ENCODE measurements at regions not wholly inside any gene's neighbourhood (a gene's known extent, or its start where the extent isn't known, plus 50 kb on each side); places are given as distances from the start of the nearest gene placed in this dataset.

- no peak overlapping the region for H3K27ac ChIP-seq
- DNase-seq, result no peak
- TF ChIP-seq POLR2A (IDR thresholded peaks at IDR 0.05) (no peak), CTCF (IDR thresholded peaks at IDR 0.05) (no peak)
- intact Hi-C loops (cut with DNase I), result no loop called here
- WGBS, 4 donors, result 73 to 79% (median 74%) methylated on average over 8 of the region's 8 CpGs
- H3K4me3 ChIP-seq, result no peak overlapping the region
- no peaks in the 10 kb centered on the region for H3K9me3 ChIP-seq (replicated peaks in 1 of 3)
- H3K27me3 ChIP-seq, result no peaks in the 10 kb centered on the region
- no peaks in the 10 kb centered on the region for H3K36me3 ChIP-seq (replicated peaks in 1 of 2)
- H3K4me1 ChIP-seq (replicated peaks in 1 of 2), result peaks cover 0 to 16% of the 10 kb centered on the region in 2 donors
Observed at GRCh38 chr3:117914540-117915100, 1120.0 kb downstream of the IGSF11 start.

GRCh38 chr3:117916839-117917238 is 1117.8 kb downstream of the IGSF11 start:
- Histone ChIP-seq H3K27me3 (no peaks in the 10 kb centered on the region), H3K27ac (no peak overlapping the region), H3K36me3 (replicated peaks in 1 of 2) (no peaks in the 10 kb centered on the region), H3K4me1 (replicated peaks in 1 of 2) (peaks cover 0 to 9% of the 10 kb centered on the region in 2 donors), H3K9me3 (replicated peaks in 1 of 3) (no peaks in the 10 kb centered on the region), H3K4me3 (no peak overlapping the region)
- intact Hi-C loops (cut with DNase I), result no loop called here
- 91 to 95% (median 94%) methylated on average over 2 of the region's 2 CpGs for WGBS, 4 donors
- TF ChIP-seq CTCF (IDR thresholded peaks at IDR 0.05) (no peak), POLR2A (IDR thresholded peaks at IDR 0.05) (no peak)
- DNase-seq, result no peak

GRCh38 chr3:117919621-117920020 is 1115.0 kb downstream of the IGSF11 start:
- WGBS, 4 donors, result 72 to 88% (median 79%) methylated on average over 1 of the region's 1 CpG
- intact Hi-C loops (cut with DNase I), result no loop called here

GRCh38 chr3:117920253-117920898 is 1114.3 kb downstream of the IGSF11 start:
- H3K27ac ChIP-seq, result no peak overlapping the region

More at GRCh38 chr3:117919621-117920020, 1115.0 kb downstream of the IGSF11 start:
- no peak overlapping the region for H3K27ac ChIP-seq
- H3K27me3 ChIP-seq, result no peaks in the 10 kb centered on the region
- no peak for DNase-seq
- peaks cover 0 to 8% of the 10 kb centered on the region in 2 donors for H3K4me1 ChIP-seq (replicated peaks in 1 of 2)
- no peak overlapping the region for H3K4me3 ChIP-seq
- H3K36me3 ChIP-seq (replicated peaks in 1 of 2), result no peaks in the 10 kb centered on the region
- H3K9me3 ChIP-seq (replicated peaks in 1 of 3), result no peaks in the 10 kb centered on the region
- TF ChIP-seq POLR2A (IDR thresholded peaks at IDR 0.05) (no peak), CTCF (IDR thresholded peaks at IDR 0.05) (no peak)

More at GRCh38 chr3:117920253-117920898, 1114.3 kb downstream of the IGSF11 start:
- intact Hi-C loops (cut with DNase I), result no loop called here
- H3K4me1 ChIP-seq (replicated peaks in 1 of 2), result peaks cover 0 to 6% of the 10 kb centered on the region in 2 donors
- H3K27me3 ChIP-seq, result no peaks in the 10 kb centered on the region
- 68 to 80% (median 72%) methylated on average over 7 of the region's 7 CpGs for WGBS, 4 donors
- no peaks in the 10 kb centered on the region for H3K36me3 ChIP-seq (replicated peaks in 1 of 2)
- H3K9me3 ChIP-seq (replicated peaks in 1 of 3), result no peaks in the 10 kb centered on the region
- no peak for TF ChIP-seq CTCF (IDR thresholded peaks at IDR 0.05)
- TF ChIP-seq POLR2A (IDR thresholded peaks at IDR 0.05), result no peak
- no peak for DNase-seq
- H3K4me3 ChIP-seq, result no peak overlapping the region

Measured in adrenal gland (tissue), 9 donors.